ENCODE measurements at regions not wholly inside any gene's neighbourhood (a gene's known extent, or its start where the extent isn't known, plus 50 kb on each side); places are given as distances from the start of the nearest gene placed in this dataset.
A peak's percentile ranks its signal among the peaks of the same experiment; 100 is the strongest.
"Not testable (repeated sequence)": the region's sequence is repeated elsewhere in the genome, so short reads cannot be mapped to it uniquely, and the experiment has no call there.

DNA sequence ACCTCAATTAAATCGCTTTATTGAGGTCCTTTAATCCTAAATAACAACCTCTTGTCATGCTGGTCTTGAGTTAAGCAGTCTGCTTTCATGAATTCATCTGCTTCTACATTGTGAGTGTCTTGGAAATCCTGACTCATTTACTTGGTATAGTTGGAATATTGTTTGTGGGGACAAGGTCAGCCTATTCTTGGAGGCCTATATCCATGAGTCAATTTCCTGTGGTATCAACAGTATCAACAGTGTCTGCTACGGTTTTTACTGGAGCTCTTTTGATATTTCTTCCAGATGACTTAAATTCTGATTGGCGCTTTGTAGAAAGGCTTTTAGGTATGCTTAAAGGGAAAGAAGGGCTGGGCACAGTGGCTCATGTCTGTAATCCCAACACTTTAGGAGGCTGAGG, 71.2 kb upstream of the PARP8 start:
- H4K20me1 ChIP-seq, result no peaks in the 10 kb centered on the region
- H3K27ac ChIP-seq, result 0 out of 22 replicates have a peak overlapping the region, but pooled peaks of 1 of the 11 experiments have one; percentile 10
- H3K9me3 ChIP-seq (replicated peaks in 1 of 11), result 0 out of 22 replicates have a peak, but pooled peaks cover 0 to 5% (median 0%) of the 10 kb centered on the region in 11 experiments
- H3K4me3 ChIP-seq, result no peak overlapping the region
- no peaks in the 10 kb centered on the region for H3K27me3 ChIP-seq
- no peak overlapping the region for H3K9ac ChIP-seq
- peaks cover 0 to 19% (median 6%) of the 10 kb centered on the region in 10 experiments; a peak in 10 of 20 replicates for H3K4me1 ChIP-seq
- peak overlapping the region in 5 of 11 experiments; percentile 10 to 54 (median 44); a peak in 7 of 22 replicates for H3K4me2 ChIP-seq
- no peak for TF ChIP-seq Cebpa-rat (IDR thresholded peaks at IDR 0.05)
- H3K36me3 ChIP-seq, result no peaks in the 10 kb centered on the region

DNA sequence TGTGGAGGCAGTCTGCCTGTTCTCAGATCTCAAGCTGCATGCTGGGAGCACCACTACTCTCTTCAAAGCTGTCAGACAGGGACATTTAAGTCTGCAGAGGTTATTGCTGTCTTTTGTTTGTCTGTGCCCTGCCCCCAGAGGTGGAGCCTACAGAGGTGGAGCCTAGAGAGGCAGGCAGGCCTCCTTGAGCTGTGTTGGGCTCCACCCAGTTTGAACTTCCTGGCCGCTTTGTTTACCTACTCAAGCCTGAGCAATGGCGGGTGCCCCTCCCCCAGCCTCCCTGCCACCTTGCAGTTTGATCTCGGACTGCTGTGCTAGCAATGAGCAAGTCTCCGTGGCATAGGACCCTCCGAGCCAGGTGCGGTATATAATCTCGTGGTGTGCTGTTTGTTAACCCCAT, 64.9 kb upstream of the PARP8 start:
- not testable (repeated sequence) for H4K20me1 ChIP-seq, H3K36me3 ChIP-seq, H3K4me3 ChIP-seq, H3K9ac ChIP-seq, H3K4me2 ChIP-seq, H3K4me1 ChIP-seq, H3K27me3 ChIP-seq, H3K27ac ChIP-seq
- peaks cover 0 to 15% (median 0%) of the 10 kb centered on the region in 11 experiments; a peak in 2 of 22 replicates for H3K9me3 ChIP-seq (replicated peaks in 1 of 11)

DNA sequence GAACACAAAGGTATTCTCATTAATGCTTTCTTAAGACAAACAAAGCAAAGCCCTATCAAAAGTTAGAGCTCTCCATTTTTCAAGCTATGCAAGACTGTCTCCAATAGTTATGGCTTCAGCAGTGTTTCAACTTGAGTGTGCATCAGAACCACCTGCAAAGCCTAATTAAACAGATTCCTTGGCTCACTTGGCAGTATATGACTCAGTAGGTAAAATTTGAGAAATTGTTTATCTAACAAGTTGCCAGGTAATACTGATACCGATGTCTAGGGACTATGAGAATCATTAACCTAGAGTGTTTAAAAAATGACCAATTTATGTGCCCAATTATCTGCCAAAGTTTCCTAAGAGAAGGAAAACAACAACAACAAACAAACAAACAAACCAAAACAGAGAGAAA, 60.3 kb upstream of the PARP8 start:
- H4K20me1 ChIP-seq, result no peaks in the 10 kb centered on the region
- H3K36me3 ChIP-seq, result no peaks in the 10 kb centered on the region
- H3K4me2 ChIP-seq, result no peak overlapping the region
- no peaks in the 10 kb centered on the region for H3K27me3 ChIP-seq
- no peak overlapping the region for H3K27ac ChIP-seq
- TF ChIP-seq Cebpa-rat (IDR thresholded peaks at IDR 0.05), result no peak
- no peak overlapping the region for H3K9ac ChIP-seq
- no peak overlapping the region for H3K4me3 ChIP-seq
- H3K4me1 ChIP-seq, result no peaks in the 10 kb centered on the region
- peaks cover 11 to 18% (median 13%) of the 10 kb centered on the region in 11 experiments for H3K9me3 ChIP-seq (replicated peaks in 1 of 11)

DNA sequence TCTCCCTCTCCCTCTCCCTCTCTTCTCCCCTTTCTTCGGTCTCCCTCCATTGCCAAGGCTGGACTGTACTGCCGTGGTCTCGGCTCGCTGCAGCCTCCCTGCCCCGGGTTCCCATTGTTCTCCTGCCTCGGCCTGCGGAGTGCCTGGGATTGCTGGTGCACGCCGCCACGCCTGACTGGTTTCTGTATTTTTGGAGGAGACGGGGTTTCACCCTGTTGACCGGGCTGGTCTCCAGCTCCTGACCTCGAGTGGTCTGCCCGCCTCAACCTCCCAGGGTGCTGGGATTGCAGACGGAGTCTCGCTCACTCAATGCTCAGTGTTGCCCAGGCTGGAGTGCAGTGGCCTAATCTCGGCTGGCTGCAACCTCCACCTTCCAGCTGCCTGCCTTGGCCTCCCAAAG, 59.0 kb upstream of the PARP8 start:
- H4K20me1 ChIP-seq, H3K4me1 ChIP-seq, H3K9ac ChIP-seq, H3K4me2 ChIP-seq, H3K27ac ChIP-seq, H3K36me3 ChIP-seq, H3K27me3 ChIP-seq, H3K4me3 ChIP-seq: not testable (repeated sequence)
- H3K9me3 ChIP-seq (replicated peaks in 1 of 11), result peaks cover 11 to 15% (median 13%) of the 10 kb centered on the region in 11 experiments

DNA sequence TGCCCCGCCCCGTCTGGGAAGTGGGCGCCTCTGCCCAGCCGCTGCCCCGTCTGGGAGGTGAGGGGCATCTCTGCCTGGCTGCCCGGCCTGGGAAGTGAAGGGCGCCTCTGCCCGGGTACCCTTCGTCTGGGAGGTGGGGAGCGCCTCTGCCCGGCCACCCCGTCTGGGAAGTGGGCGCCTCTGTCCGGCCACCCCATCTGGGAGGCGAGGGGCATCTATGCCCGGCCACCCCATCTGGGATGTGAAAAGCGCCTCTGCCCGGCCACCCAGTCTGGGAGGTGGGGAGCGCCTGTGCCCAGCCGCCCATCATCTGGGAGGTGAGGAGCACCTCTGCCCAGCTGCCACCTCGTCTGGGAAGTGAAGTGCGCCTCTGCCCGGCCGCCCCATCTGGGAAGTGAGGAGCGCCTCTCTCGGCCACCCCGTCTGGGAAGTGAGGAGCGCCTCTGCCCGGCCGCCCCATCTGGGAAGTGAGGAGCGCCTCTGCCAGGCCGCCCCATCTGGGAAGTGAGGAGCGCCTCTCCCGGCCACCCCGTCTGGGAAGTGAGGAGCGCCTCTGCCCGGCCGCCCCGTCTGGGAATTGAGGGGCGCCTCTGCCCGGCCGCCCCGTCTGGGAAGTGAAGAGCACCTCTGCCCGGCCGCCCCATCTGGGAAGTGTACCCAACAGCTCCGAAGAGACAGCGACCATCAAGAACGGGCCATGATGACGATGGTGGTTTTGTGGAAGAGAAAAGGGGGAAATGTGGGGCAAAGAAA, 58.3 kb upstream of the PARP8 start:
- not testable (repeated sequence) for H4K20me1 ChIP-seq, H3K36me3 ChIP-seq, H3K9ac ChIP-seq, H3K27me3 ChIP-seq, H3K4me3 ChIP-seq, H3K4me2 ChIP-seq, H3K4me1 ChIP-seq, H3K27ac ChIP-seq
- peaks cover 11 to 15% (median 13%) of the 10 kb centered on the region in 11 experiments for H3K9me3 ChIP-seq (replicated peaks in 1 of 11)

DNA sequence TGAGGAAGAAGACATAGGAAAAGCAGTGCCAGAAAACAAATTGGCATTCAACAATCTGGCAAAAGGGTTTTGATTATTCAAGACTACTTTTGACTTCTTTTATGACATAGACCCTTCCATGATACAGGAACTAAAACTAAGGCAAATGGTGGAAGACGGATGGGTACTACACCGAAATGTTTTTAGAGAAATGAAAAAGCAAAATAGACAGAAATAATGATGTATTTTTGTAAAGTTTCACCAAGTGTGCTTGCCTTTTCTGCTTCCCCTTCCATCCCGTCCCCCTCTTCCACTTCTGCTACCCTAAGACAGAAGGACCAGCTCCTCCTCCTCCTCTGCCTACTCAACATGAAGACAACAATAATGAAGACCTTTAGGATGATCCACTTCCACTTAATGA, 53.4 kb upstream of the PARP8 start:
- H3K27ac ChIP-seq, result 0 out of 22 replicates have a peak overlapping the region, but pooled peaks of 1 of the 11 experiments have one; percentile 17
- H3K4me2 ChIP-seq, result peak overlapping the region in 4 of 11 experiments; percentile 33 to 69 (median 54); a peak in 7 of 22 replicates
- not testable (repeated sequence) for H3K27me3 ChIP-seq; H3K9ac ChIP-seq; H4K20me1 ChIP-seq; H3K9me3 ChIP-seq (replicated peaks in 1 of 11); H3K36me3 ChIP-seq; H3K4me3 ChIP-seq
- H3K4me1 ChIP-seq, result peaks cover 0 to 21% (median 0%) of the 10 kb centered on the region in 10 experiments; a peak in 6 of 20 replicates
